WTC11 (cell line): ENCODE measurements at regions not wholly inside any gene's neighbourhood (a gene's known extent, or its start where the extent isn't known, plus 50 kb on each side); places are given as distances from the start of the nearest gene placed in this dataset.

Experiments used
- ATAC-seq: fragments of 200-7000 bp; cut with Tn5 transposase; 2 replicates; pipeline ENCODE4 v1.10.0; 2021; ENCODE audit warnings: mild to moderate bottlenecking, moderate library complexity
- CTCF ChIA-PET: fragments of 300-600 bp; sonication (Branson Sonifier 250); formaldehyde crosslinking; loops from one replicate; lab custom pipeline; 2021; ENCODE audit warnings: antibody characterized with exemption; lab: Charles Lee
- POLR2A ChIA-PET: fragments of 350-600 bp; sonication (Branson Sonifier 250); formaldehyde crosslinking; loops from one replicate; lab custom pipeline; 2021; ENCODE audit warnings: antibody characterized with exemption; lab: Charles Lee
- DNase-seq: peaks from one replicate; pipeline ENCODE4 v3.0.0; 2021; ENCODE audit warnings: low spot score
- H3K27ac Mint-ChIP-seq: 2 replicates; pipeline ENCODE4 v1.8.0; 2021; ENCODE audit warnings: mixed read lengths
- H3K27me3 Mint-ChIP-seq: 2 replicates; pipeline ENCODE4 v1.8.0; 2021; ENCODE audit warnings: low read depth, mild to moderate bottlenecking, moderate library complexity, mixed read lengths
- H3K36me3 Mint-ChIP-seq: 2 replicates; pipeline ENCODE4 v1.8.0; 2021; ENCODE audit warnings: mixed read lengths
- H3K4me1 Mint-ChIP-seq: 2 replicates; pipeline ENCODE4 v1.8.0; 2022; ENCODE audit warnings: mixed read lengths
- H3K4me3 Mint-ChIP-seq: 2 replicates; pipeline ENCODE4 v1.8.0; 2021; ENCODE audit warnings: mild to moderate bottlenecking, moderate library complexity, mixed read lengths
- H3K9me3 Mint-ChIP-seq: 2 replicates; pipeline ENCODE4 v1.8.0; 2021; ENCODE audit warnings: mixed read lengths
- ARID4B ChIP-seq: sonication (generic); formaldehyde crosslinking; IDR thresholded peaks from 2 replicates; pipeline ENCODE4 v1.8.0; 2023; ENCODE audit warnings: missing genetic modification reagents, mild to moderate bottlenecking, borderline replicate concordance
- CREB1 ChIP-seq: sonication (generic); formaldehyde crosslinking; IDR thresholded peaks from 2 replicates; pipeline ENCODE4 v1.8.0; 2023; ENCODE audit warnings: mild to moderate bottlenecking, missing genetic modification reagents
- ESRRA ChIP-seq: sonication (generic); formaldehyde crosslinking; IDR thresholded peaks from 2 replicates; pipeline ENCODE4 v1.8.1; 2022; ENCODE audit warnings: mild to moderate bottlenecking, missing genetic modification reagents, borderline replicate concordance
- ETV6 ChIP-seq: sonication (generic); formaldehyde crosslinking; IDR thresholded peaks from 2 replicates; pipeline ENCODE4 v1.8.1; 2022; ENCODE audit warnings: mild to moderate bottlenecking, missing genetic modification reagents
- FOXK1 ChIP-seq: sonication (generic); formaldehyde crosslinking; IDR thresholded peaks from 2 replicates; pipeline ENCODE4 v1.8.0; 2022; ENCODE audit warnings: mild to moderate bottlenecking, moderate library complexity, missing genetic modification reagents
- NFATC4 ChIP-seq: fragments of 250-450 bp; sonication (Bioruptor Pico); IDR thresholded peaks from 2 replicates; pipeline ENCODE4 v1.9.0; 2021; ENCODE audit warnings: mild to moderate bottlenecking
- RELA ChIP-seq: sonication (generic); formaldehyde crosslinking; IDR thresholded peaks from 2 replicates; pipeline ENCODE4 v1.8.1; 2022; ENCODE audit warnings: missing genetic modification reagents, mild to moderate bottlenecking, borderline replicate concordance
- SMAD3 ChIP-seq: sonication (generic); formaldehyde crosslinking; IDR thresholded peaks from 2 replicates; pipeline ENCODE4 v1.8.0; 2022; ENCODE audit warnings: missing genetic modification reagents, mild to moderate bottlenecking, borderline replicate concordance
- ZNF232 ChIP-seq: sonication (generic); formaldehyde crosslinking; IDR thresholded peaks from 2 replicates; pipeline ENCODE4 v1.8.0; 2022; ENCODE audit warnings: mild to moderate bottlenecking, missing genetic modification reagents
- TF ChIP-seq, protein P1 (sequence below): sonication (generic); formaldehyde crosslinking; IDR thresholded peaks from 2 replicates; pipeline ENCODE4 v1.8.1; 2023; ENCODE audit warnings: mild to moderate bottlenecking, missing genetic modification reagents, moderate library complexity
- TF ChIP-seq, protein P2 (sequence below): fragments of 250-450 bp; sonication (Bioruptor Pico); IDR thresholded peaks from 2 replicates; pipeline ENCODE4 v1.9.0; 2021; ENCODE audit warnings: mild to moderate bottlenecking
- TF ChIP-seq, protein P3 (sequence below): sonication (generic); formaldehyde crosslinking; IDR thresholded peaks from 2 replicates; pipeline ENCODE4 v1.8.0; 2022; ENCODE audit warnings: missing genetic modification reagents
- TF ChIP-seq, protein P4 (sequence below): sonication (generic); formaldehyde crosslinking; IDR thresholded peaks from 2 replicates; pipeline ENCODE4 v1.8.1; 2022; ENCODE audit warnings: mild to moderate bottlenecking, missing genetic modification reagents, moderate library complexity, borderline replicate concordance
- TF ChIP-seq, protein P5 (sequence below): sonication (generic); formaldehyde crosslinking; conservative IDR thresholded peaks from 2 replicates; pipeline ENCODE4 v1.8.1; 2022; ENCODE audit warnings: mild to moderate bottlenecking, missing genetic modification reagents
- TF ChIP-seq, protein P6 (sequence below): sonication (generic); formaldehyde crosslinking; IDR thresholded peaks from 2 replicates; pipeline ENCODE4 v1.8.0; 2022; ENCODE audit warnings: mild to moderate bottlenecking, missing genetic modification reagents
- TF ChIP-seq, protein P7 (sequence below): sonication (generic); formaldehyde crosslinking; IDR thresholded peaks from 2 replicates; pipeline ENCODE4 v1.8.1; 2022; ENCODE audit warnings: missing genetic modification reagents, borderline replicate concordance

DNA sequence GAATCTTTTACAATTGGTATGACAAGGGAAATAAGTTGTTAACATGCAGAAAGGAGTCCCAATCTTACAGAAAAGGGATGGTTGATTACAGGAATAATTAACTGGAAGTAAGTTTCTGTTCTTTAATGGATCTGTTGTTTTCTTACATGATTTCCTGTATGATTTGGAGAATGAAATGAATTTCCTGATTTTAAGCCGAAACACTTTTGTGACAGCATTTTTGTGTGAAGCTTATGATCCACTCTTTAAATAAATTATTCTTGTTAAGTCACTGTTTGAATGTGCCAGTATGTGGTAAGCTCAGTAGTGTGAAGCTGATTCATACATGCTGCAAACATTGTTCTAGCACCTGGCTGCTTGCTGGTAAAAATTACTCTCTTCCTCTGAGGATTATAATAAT is 516.2 kb downstream of the DCDC2C start:
- DNase-seq: no peak

DNA sequence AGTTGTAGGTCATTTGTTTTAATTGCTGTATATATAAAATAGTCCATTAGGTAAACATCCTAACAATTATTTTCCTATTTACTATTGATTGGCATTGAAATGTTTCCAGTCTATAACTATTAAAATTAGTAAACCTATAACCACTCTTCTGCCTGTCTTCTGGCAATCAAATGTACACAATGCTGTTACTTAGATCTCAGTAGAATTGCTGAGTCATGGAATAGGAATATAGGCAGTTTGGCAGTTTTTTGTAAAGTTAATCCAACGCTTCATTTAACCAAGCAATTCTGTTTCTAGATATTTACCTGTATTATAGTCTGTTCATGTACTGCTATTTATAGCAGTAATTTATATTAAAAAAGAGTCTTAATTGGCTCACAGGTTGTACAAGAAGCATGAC is 518.1 kb downstream of the DCDC2C start:
- Mint-ChIP-seq H3K4me3 (no peak overlapping the region), H3K27me3 (peaks cover 3% of the 10 kb centered on the region), H3K27ac (no peak overlapping the region), H3K4me1 (no peaks in the 10 kb centered on the region), H3K9me3 (peaks cover 85% of the 10 kb centered on the region), H3K36me3 (peaks cover 72% of the 10 kb centered on the region)
- ATAC-seq: no peak
- ChIA-PET CTCF (no interaction called here), POLR2A (no interaction called here)
- DNase-seq: no peak
- TF ChIP-seq, protein P1, sequence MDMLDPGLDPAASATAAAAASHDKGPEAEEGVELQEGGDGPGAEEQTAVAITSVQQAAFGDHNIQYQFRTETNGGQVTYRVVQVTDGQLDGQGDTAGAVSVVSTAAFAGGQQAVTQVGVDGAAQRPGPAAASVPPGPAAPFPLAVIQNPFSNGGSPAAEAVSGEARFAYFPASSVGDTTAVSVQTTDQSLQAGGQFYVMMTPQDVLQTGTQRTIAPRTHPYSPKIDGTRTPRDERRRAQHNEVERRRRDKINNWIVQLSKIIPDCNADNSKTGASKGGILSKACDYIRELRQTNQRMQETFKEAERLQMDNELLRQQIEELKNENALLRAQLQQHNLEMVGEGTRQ (CRISPR knock-in tag): no peak
- TF ChIP-seq RELA (CRISPR knock-in tag) (no peak), SMAD3 (no peak), ZNF232 (CRISPR knock-in tag) (no peak), CREB1 (CRISPR knock-in tag) (no peak), NFATC4 (CRISPR knock-in tag) (no peak), ESRRA (CRISPR knock-in tag) (no peak), ARID4B (CRISPR knock-in tag) (no peak), ETV6 (CRISPR knock-in tag) (no peak)
- TF ChIP-seq, protein P2, sequence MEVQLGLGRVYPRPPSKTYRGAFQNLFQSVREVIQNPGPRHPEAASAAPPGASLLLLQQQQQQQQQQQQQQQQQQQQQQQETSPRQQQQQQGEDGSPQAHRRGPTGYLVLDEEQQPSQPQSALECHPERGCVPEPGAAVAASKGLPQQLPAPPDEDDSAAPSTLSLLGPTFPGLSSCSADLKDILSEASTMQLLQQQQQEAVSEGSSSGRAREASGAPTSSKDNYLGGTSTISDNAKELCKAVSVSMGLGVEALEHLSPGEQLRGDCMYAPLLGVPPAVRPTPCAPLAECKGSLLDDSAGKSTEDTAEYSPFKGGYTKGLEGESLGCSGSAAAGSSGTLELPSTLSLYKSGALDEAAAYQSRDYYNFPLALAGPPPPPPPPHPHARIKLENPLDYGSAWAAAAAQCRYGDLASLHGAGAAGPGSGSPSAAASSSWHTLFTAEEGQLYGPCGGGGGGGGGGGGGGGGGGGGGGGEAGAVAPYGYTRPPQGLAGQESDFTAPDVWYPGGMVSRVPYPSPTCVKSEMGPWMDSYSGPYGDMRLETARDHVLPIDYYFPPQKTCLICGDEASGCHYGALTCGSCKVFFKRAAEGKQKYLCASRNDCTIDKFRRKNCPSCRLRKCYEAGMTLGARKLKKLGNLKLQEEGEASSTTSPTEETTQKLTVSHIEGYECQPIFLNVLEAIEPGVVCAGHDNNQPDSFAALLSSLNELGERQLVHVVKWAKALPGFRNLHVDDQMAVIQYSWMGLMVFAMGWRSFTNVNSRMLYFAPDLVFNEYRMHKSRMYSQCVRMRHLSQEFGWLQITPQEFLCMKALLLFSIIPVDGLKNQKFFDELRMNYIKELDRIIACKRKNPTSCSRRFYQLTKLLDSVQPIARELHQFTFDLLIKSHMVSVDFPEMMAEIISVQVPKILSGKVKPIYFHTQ (CRISPR knock-in tag): no peak
- TF ChIP-seq, protein P3, sequence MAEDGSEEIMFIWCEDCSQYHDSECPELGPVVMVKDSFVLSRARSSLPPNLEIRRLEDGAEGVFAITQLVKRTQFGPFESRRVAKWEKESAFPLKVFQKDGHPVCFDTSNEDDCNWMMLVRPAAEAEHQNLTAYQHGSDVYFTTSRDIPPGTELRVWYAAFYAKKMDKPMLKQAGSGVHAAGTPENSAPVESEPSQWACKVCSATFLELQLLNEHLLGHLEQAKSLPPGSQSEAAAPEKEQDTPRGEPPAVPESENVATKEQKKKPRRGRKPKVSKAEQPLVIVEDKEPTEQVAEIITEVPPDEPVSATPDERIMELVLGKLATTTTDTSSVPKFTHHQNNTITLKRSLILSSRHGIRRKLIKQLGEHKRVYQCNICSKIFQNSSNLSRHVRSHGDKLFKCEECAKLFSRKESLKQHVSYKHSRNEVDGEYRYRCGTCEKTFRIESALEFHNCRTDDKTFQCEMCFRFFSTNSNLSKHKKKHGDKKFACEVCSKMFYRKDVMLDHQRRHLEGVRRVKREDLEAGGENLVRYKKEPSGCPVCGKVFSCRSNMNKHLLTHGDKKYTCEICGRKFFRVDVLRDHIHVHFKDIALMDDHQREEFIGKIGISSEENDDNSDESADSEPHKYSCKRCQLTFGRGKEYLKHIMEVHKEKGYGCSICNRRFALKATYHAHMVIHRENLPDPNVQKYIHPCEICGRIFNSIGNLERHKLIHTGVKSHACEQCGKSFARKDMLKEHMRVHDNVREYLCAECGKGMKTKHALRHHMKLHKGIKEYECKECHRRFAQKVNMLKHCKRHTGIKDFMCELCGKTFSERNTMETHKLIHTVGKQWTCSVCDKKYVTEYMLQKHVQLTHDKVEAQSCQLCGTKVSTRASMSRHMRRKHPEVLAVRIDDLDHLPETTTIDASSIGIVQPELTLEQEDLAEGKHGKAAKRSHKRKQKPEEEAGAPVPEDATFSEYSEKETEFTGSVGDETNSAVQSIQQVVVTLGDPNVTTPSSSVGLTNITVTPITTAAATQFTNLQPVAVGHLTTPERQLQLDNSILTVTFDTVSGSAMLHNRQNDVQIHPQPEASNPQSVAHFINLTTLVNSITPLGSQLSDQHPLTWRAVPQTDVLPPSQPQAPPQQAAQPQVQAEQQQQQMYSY (CRISPR knock-in tag): no peak
- TF ChIP-seq, protein P4, sequence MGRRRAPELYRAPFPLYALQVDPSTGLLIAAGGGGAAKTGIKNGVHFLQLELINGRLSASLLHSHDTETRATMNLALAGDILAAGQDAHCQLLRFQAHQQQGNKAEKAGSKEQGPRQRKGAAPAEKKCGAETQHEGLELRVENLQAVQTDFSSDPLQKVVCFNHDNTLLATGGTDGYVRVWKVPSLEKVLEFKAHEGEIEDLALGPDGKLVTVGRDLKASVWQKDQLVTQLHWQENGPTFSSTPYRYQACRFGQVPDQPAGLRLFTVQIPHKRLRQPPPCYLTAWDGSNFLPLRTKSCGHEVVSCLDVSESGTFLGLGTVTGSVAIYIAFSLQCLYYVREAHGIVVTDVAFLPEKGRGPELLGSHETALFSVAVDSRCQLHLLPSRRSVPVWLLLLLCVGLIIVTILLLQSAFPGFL: no peak

More for the DNA sequence above, 516.2 kb downstream of the DCDC2C start:
- Mint-ChIP-seq H3K9me3 (peaks cover 83% of the 10 kb centered on the region), H3K27me3 (peaks cover 3% of the 10 kb centered on the region)
- TF ChIP-seq FOXK1 (CRISPR knock-in tag): no peak
- TF ChIP-seq, protein P5, sequence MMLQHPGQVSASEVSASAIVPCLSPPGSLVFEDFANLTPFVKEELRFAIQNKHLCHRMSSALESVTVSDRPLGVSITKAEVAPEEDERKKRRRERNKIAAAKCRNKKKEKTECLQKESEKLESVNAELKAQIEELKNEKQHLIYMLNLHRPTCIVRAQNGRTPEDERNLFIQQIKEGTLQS (CRISPR knock-in tag): no peak
- TF ChIP-seq, protein P6, sequence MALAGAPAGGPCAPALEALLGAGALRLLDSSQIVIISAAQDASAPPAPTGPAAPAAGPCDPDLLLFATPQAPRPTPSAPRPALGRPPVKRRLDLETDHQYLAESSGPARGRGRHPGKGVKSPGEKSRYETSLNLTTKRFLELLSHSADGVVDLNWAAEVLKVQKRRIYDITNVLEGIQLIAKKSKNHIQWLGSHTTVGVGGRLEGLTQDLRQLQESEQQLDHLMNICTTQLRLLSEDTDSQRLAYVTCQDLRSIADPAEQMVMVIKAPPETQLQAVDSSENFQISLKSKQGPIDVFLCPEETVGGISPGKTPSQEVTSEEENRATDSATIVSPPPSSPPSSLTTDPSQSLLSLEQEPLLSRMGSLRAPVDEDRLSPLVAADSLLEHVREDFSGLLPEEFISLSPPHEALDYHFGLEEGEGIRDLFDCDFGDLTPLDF: no peak
- TF ChIP-seq, protein P7, sequence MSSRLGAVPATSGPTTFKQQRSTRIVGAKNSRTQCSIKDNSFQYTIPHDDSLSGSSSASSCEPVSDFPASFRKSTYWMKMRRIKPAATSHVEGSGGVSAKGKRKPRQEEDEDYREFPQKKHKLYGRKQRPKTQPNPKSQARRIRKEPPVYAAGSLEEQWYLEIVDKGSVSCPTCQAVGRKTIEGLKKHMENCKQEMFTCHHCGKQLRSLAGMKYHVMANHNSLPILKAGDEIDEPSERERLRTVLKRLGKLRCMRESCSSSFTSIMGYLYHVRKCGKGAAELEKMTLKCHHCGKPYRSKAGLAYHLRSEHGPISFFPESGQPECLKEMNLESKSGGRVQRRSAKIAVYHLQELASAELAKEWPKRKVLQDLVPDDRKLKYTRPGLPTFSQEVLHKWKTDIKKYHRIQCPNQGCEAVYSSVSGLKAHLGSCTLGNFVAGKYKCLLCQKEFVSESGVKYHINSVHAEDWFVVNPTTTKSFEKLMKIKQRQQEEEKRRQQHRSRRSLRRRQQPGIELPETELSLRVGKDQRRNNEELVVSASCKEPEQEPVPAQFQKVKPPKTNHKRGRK (CRISPR knock-in tag): no peak
- TF ChIP-seq, all 79 proteins: peak for 0
- CTCF ChIA-PET: no interaction called here
- no peaks in the 10 kb centered on the region for H3K4me1 Mint-ChIP-seq
- no peak overlapping the region for H3K4me3 Mint-ChIP-seq
- POLR2A ChIA-PET: no interaction called here
- H3K36me3 Mint-ChIP-seq: peaks cover 68% of the 10 kb centered on the region
- no peak for ATAC-seq
- no peak overlapping the region for H3K27ac Mint-ChIP-seq
